ENCODE measurements at regions not wholly inside any gene's neighbourhood (a gene's known extent, or its start where the extent isn't known, plus 50 kb on each side); places are given as distances from the start of the nearest gene placed in this dataset.

GRCh38 chr10:131821378-131822012 is 79.3 kb upstream of the PPP2R2D start:
- no peak for TF ChIP-seq POLR2A (IDR thresholded peaks at IDR 0.05; ENCODE audit: low read depth)
- no peak for TF ChIP-seq POLR2AphosphoS5 (IDR thresholded peaks at IDR 0.05)
